ENCODE measurements at regions not wholly inside any gene's neighbourhood (a gene's known extent, or its start where the extent isn't known, plus 50 kb on each side); places are given as distances from the start of the nearest gene placed in this dataset.

DNA sequence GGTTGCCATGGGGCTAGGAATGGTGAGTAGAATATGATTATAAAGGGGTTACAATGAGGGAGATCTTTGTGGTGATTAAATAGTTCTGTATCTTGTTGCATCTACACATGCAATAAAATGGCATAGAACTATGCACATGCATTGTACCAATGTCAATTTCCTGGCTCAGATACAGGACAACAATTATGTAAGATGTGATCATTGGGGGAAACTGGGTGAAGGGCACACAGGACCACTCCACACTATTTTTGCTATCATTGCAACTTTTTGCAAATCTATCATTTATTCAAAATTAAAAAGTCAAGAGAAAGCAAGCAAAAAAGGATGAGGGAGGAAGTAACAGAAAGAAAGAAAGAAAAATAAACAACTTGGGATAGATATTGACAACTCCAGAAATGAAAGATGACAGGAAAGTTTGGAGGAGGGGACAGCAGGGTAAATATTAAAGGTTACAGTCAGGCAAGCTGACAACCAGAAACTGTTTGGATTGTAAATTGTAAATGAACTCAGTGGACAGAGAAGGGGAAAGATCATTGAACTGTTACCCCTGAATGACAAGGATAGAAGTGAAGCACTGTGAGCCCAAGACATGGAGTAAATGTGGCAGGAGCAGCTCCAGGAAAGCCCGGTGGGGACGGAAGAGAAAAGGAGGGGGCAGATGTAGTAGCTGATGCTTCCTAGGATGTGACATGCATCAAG is 499.6 kb upstream of the JARID2 start:
- no peak overlapping the region for H3K4me3 ChIP-seq (ENCODE audit: low read depth, low read length)
- TF ChIP-seq, protein P1, sequence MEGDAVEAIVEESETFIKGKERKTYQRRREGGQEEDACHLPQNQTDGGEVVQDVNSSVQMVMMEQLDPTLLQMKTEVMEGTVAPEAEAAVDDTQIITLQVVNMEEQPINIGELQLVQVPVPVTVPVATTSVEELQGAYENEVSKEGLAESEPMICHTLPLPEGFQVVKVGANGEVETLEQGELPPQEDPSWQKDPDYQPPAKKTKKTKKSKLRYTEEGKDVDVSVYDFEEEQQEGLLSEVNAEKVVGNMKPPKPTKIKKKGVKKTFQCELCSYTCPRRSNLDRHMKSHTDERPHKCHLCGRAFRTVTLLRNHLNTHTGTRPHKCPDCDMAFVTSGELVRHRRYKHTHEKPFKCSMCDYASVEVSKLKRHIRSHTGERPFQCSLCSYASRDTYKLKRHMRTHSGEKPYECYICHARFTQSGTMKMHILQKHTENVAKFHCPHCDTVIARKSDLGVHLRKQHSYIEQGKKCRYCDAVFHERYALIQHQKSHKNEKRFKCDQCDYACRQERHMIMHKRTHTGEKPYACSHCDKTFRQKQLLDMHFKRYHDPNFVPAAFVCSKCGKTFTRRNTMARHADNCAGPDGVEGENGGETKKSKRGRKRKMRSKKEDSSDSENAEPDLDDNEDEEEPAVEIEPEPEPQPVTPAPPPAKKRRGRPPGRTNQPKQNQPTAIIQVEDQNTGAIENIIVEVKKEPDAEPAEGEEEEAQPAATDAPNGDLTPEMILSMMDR (IDR thresholded peaks at IDR 0.05; ENCODE audit: low read depth, low read length) = no peak

DNA sequence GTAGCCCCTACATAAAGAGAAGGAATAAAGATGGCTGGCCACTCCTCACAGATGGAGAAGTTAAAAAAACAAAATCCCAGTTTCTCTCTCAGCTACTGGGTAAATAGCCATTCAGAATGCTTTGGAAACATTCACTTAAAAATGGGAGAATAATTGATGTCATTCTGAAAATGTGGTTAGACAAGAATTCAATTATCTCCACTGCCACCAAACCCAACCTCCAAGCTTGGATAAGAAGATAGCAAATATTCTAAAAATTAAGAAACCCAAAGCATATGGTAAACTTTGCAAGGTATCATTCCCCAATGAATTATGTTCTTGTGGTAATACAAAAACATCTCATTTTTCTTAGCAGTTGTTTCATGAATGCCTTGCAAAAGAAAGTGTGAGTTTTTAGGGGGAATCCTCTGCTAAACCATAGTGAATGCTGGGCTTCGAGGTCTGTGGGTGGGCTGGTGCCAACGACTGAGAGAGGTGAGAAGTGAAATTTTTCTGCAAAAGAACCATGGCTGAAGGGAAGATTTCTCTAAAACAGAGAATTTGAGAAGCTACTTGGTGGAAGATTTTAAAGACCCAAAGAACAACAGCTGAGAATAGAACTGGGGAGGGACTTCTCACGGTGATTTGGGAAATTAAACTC is 497.9 kb upstream of the JARID2 start:
- TF ChIP-seq, protein P1 (IDR thresholded peaks at IDR 0.05; ENCODE audit: low read depth, low read length) = no peak
- H3K4me3 ChIP-seq (ENCODE audit: low read depth, low read length) = no peak overlapping the region

DNA sequence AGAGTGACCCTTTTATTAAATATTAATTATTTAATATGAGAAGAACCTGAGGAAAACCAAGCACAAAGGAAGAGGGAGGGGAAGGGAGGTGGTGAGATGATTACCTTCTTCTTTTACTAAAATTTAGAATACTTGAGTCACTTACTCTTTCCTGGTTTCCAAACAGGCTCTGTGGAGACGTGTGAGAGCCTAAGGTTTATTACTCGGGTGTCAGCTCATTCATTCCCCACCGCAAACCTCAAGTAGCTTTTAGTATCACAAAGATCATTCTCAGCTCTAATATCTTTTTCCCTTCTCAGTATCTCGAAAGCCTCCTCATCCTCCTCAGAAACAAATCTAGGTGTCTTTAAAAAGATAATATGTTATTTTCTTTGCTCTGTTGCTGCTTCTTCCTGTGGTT is 497.2 kb upstream of the JARID2 start:
- TF ChIP-seq, protein P1 (IDR thresholded peaks at IDR 0.05; ENCODE audit: low read depth, low read length) = no peak
- H3K4me3 ChIP-seq (ENCODE audit: low read depth, low read length) = no peak overlapping the region

DNA sequence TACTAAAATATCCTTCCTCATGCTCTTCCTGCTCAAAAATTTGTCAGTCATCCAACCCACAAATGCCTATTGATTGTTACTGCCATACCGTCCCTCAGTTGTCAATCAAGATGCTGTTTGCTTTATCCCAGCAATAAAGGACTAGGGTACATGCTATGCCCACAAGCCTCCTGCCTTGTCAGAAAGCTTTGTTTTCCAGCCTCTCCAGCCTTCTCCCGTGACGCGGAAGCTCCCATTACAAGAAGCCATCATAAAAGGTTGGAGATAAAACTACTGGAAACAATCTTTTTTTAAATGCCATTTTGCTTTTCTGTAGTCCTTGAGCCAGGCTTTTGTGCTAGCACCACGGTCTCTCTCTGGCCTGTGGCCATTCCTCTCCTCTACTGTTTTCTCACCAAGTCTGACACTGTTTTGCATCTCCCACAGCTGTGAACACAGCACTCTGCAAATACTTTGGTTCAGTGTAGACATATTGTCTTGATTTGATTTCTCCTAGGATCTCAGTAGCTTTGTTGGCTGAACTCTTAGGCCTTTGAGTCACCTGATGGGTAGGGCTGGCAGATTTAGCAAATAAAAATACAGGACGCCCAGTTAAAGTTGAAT is 495.7 kb upstream of the JARID2 start:
- no peak overlapping the region for H3K4me3 ChIP-seq (ENCODE audit: low read depth, low read length)
- TF ChIP-seq, protein P1 (IDR thresholded peaks at IDR 0.05; ENCODE audit: low read depth, low read length) = no peak

DNA sequence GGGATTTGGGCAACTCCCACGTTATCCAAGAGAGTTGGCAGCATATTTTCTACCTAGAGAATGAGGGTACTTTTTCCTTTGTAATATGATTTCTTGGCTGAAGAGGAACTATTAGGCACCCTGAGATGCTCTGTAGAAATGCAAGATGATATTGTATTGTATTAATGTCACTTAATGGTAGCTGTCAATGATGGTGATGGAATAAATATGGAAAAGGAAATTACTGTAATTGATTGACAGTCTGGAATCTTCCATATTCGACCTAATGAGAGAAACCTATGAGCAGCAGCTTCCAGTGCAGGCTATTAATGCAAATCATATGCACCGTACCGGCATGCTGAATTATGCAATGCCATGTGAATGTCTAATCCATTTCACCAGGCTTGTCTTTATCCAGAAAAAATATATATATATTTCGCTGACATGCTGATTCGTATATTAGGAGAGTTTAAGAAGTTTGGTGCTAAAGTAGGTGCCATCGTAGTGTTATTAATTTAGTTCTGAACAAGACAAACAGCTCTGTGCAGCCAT is 494.2 kb upstream of the JARID2 start:
- no peak overlapping the region for H3K4me3 ChIP-seq (ENCODE audit: low read depth, low read length)
- TF ChIP-seq, protein P1 (IDR thresholded peaks at IDR 0.05; ENCODE audit: low read depth, low read length) = no peak

DNA sequence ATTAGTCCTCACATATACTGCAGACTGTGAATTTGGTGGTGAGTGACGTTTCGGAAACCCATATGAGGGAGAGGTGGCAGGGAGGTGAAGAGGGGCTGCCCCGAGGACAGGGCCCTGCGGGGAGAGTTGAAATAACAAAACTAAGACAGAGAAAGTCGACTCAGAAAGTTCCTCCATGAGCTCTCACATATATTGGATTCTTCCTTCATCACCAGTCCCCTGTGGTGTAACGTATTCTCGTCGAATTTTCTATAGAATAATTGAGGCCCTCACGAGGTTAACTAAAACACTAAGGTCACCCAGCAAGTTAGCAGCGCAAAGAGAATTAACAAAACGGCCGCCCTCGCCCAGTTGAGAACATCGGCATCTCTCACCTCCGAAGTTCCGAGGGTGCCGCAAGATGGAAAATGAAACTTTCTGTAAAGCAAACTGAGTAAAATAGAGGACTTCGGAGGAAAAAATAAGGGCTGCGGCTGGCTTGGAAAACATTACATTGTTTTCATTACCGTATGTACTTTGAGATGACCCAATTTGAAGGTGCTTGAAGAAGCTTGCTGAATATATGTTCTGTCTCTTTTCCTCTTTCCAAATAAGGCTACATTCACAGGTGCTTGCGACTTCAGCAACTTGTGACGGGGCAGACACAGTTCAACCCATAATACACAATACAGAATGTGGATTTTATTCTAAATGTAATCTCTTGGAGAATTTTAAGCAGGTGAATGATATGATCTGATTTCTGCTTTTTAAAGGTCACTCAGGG is 490.9 kb upstream of the JARID2 start:
- TF ChIP-seq, protein P1 (IDR thresholded peaks at IDR 0.05; ENCODE audit: low read depth, low read length) = no peak
- H3K4me3 ChIP-seq (ENCODE audit: low read depth, low read length) = no peak overlapping the region

Data from WI38 (cell line).